OCI-LY1 (cell line): ENCODE measurements at regions not wholly inside any gene's neighbourhood (a gene's known extent, or its start where the extent isn't known, plus 50 kb on each side); places are given as distances from the start of the nearest gene placed in this dataset.

ENCODE experiments used
- H2AFZ ChIP-seq: fragments of 200-600 bp; sonication (generic), shearing (Covaris generic); 2 replicates; pipeline ENCODE4 v1.6.0; 2014; ENCODE audit warnings: antibody characterized with exemption, mild to moderate bottlenecking, low read length
- H3F3A ChIP-seq: fragments of 200-600 bp; sonication (generic), shearing (Covaris generic); 2 replicates; pipeline ENCODE4 v1.6.0; 2014; ENCODE audit warnings: mild to moderate bottlenecking, antibody characterized with exemption, low read length, moderate library complexity; ENCODE audit not compliant: insufficient read depth
- H3K27ac ChIP-seq: fragments of 200-600 bp; sonication (generic); 2 replicates; pipeline ENCODE4 v1.5.1; 2014; ENCODE audit warnings: low read length, mixed run types, mild to moderate bottlenecking, low read depth; ENCODE audit not compliant: poor library complexity, severe bottlenecking
- H3K27me3 ChIP-seq: fragments of 200-600 bp; sonication (generic); 2 replicates; pipeline ENCODE4 v1.6.0; 2014; ENCODE audit warnings: antibody characterized with exemption, mild to moderate bottlenecking, low read length, moderate library complexity; ENCODE audit not compliant: insufficient read depth
- H3K36me3 ChIP-seq: fragments of 200-600 bp; sonication (generic); 2 replicates; pipeline ENCODE4 v1.6.1; 2014; ENCODE audit warnings: mild to moderate bottlenecking, antibody characterized with exemption, low read length, moderate library complexity, mixed read lengths; ENCODE audit not compliant: insufficient read depth
- H3K4me1 ChIP-seq: fragments of 200-600 bp; sonication (generic); 2 replicates; pipeline ENCODE4 v1.5.1; 2014; ENCODE audit warnings: mild to moderate bottlenecking, low read length, moderate library complexity; ENCODE audit not compliant: insufficient read depth, severe bottlenecking
- H3K4me2 ChIP-seq: fragments of 200-600 bp; sonication (generic), shearing (Covaris generic); 2 replicates; pipeline ENCODE4 v1.6.1; 2014; ENCODE audit warnings: low read length
- H3K4me3 ChIP-seq: fragments of 200-600 bp; sonication (generic); 2 replicates; pipeline ENCODE4 v1.5.1; 2014; ENCODE audit warnings: low read length, low read depth, mild to moderate bottlenecking, mixed read lengths; ENCODE audit not compliant: poor library complexity, severe bottlenecking
- H3K79me2 ChIP-seq: fragments of 200-600 bp; shearing (Covaris generic); 2 replicates; pipeline ENCODE4 v1.6.1; 2016; ENCODE audit warnings: mixed run types, low read length, mixed read lengths; ENCODE audit not compliant: insufficient read depth
- H3K9ac ChIP-seq: fragments of 200-600 bp; sonication (generic), shearing (Covaris generic); 2 replicates; pipeline ENCODE4 v1.6.1; 2014; ENCODE audit warnings: mild to moderate bottlenecking, low read length, mixed read lengths
- H3K9me2 ChIP-seq: fragments of 200-600 bp; sonication (generic), shearing (Covaris generic); 2 replicates; pipeline ENCODE4 v1.6.1; 2014; ENCODE audit warnings: low read depth, mild to moderate bottlenecking, low read length, mixed read lengths
- H3K9me3 ChIP-seq: fragments of 200-600 bp; shearing (Covaris generic); 2 replicates; pipeline ENCODE4 v1.6.1; 2014; ENCODE audit warnings: low read length, mixed read lengths
- H4K20me1 ChIP-seq: fragments of 200-600 bp; sonication (generic), shearing (Covaris generic); 2 replicates; pipeline ENCODE4 v1.6.0; 2016; ENCODE audit warnings: mild to moderate bottlenecking, low read length; ENCODE audit not compliant: insufficient read depth
- CTCF ChIP-seq: fragments of 200-600 bp; sonication (generic), shearing (Covaris generic); IDR thresholded peaks from 2 replicates; pipeline ENCODE4 v1.5.1; 2017; ENCODE audit warnings: mild to moderate bottlenecking, antibody characterized with exemption, low read length, moderate library complexity, mixed read lengths
- EZH2 ChIP-seq: fragments of 200-600 bp; sonication (generic), shearing (Covaris generic); IDR thresholded peaks from 2 replicates; pipeline ENCODE4 v1.8.0; 2017; ENCODE audit warnings: borderline replicate concordance, mixed run types, mild to moderate bottlenecking, antibody characterized with exemption, low read length, moderate library complexity, mixed read lengths

GRCh38 chr5:90264689-90265544 is 144.6 kb downstream of the CETN3 start:
- Histone ChIP-seq H3K36me3 (no peaks in the 10 kb centered on the region), H4K20me1 (no peaks in the 10 kb centered on the region), H2AFZ (no peak overlapping the region), H3K79me2 (no peaks in the 10 kb centered on the region), H3K27me3 (no peaks in the 10 kb centered on the region), H3K9me2 (no peaks in the 10 kb centered on the region), H3K9ac (no peak overlapping the region), H3K4me1 (peaks cover 4% of the 10 kb centered on the region), H3K27ac (no peak overlapping the region), H3K4me3 (no peak overlapping the region), H3K9me3 (no peaks in the 10 kb centered on the region), H3F3A (no peaks in the 10 kb centered on the region), H3K4me2 (peak overlapping the region; percentile 34; the same call in 1 of the 2 replicates)
- TF ChIP-seq CTCF (peak; percentile 91), EZH2 (no peak)

- Histone ChIP-seq H3K36me3 (no peaks in the 10 kb centered on the region), H3K9me2 (no peaks in the 10 kb centered on the region), H3K79me2 (no peaks in the 10 kb centered on the region), H4K20me1 (no peaks in the 10 kb centered on the region), H2AFZ (no peak overlapping the region), H3K9ac (no peak overlapping the region), H3K4me2 (no peak overlapping the region), H3K27me3 (no peaks in the 10 kb centered on the region), H3F3A (no peaks in the 10 kb centered on the region), H3K4me3 (no peak overlapping the region), H3K9me3 (no peaks in the 10 kb centered on the region), H3K4me1 (peaks cover 4% of the 10 kb centered on the region), H3K27ac (no peak overlapping the region)
- TF ChIP-seq EZH2 (no peak), CTCF (no peak)
These were observed 146.3 kb downstream of the CETN3 start for GRCh38 chr5:90263102-90263820.

- Histone ChIP-seq H4K20me1 (no peaks in the 10 kb centered on the region), H2AFZ (no peak overlapping the region), H3K4me3 (no peak overlapping the region), H3K9me3 (no peaks in the 10 kb centered on the region), H3F3A (no peaks in the 10 kb centered on the region), H3K9ac (no peak overlapping the region), H3K27me3 (no peaks in the 10 kb centered on the region), H3K9me2 (no peaks in the 10 kb centered on the region), H3K4me2 (no peak overlapping the region), H3K79me2 (no peaks in the 10 kb centered on the region), H3K27ac (no peak overlapping the region), H3K4me1 (no peaks in the 10 kb centered on the region), H3K36me3 (no peaks in the 10 kb centered on the region)
- TF ChIP-seq EZH2 (no peak), CTCF (no peak)
These were observed 158.1 kb downstream of the CETN3 start for GRCh38 chr5:90251447-90251846.
